ENCODE measurements at regions not wholly inside any gene's neighbourhood (a gene's known extent, or its start where the extent isn't known, plus 50 kb on each side); places are given as distances from the start of the nearest gene placed in this dataset.
"Not testable (repeated sequence)": the region's sequence is repeated elsewhere in the genome, so short reads cannot be mapped to it uniquely, and the experiment has no call there.

- Histone ChIP-seq H3K27me3 (ENCODE audit: control insufficient read depth, insufficient read depth, low read length) (no peaks in the 10 kb centered on the region), H3K4me3 (ENCODE audit: low read length) (no peak overlapping the region), H3K36me3 (ENCODE audit: control insufficient read depth, low read depth, low read length) (no peaks in the 10 kb centered on the region), H3K9me3 (ENCODE audit: control insufficient read depth, low read depth, low read length) (no peaks in the 10 kb centered on the region), H3K4me1 (ENCODE audit: control insufficient read depth, low read depth, low read length) (peaks cover 23% of the 10 kb centered on the region), H3K9ac (ENCODE audit: low read length) (no peak overlapping the region), H3K27ac (ENCODE audit: low read length) (no peak overlapping the region)
Observed at GRCh38 chr5:164498438-164498837, 993.0 kb downstream of the MAT2B start.

- Histone ChIP-seq H3K36me3 (ENCODE audit: control insufficient read depth, low read depth, low read length) (no peaks in the 10 kb centered on the region), H3K9me3 (ENCODE audit: control insufficient read depth, low read depth, low read length) (no peaks in the 10 kb centered on the region), H3K4me3 (ENCODE audit: low read length) (no peak overlapping the region), H3K4me1 (ENCODE audit: control insufficient read depth, low read depth, low read length) (peaks cover 23% of the 10 kb centered on the region), H3K9ac (ENCODE audit: low read length) (no peak overlapping the region), H3K27ac (ENCODE audit: low read length) (no peak overlapping the region), H3K27me3 (ENCODE audit: control insufficient read depth, insufficient read depth, low read length) (no peaks in the 10 kb centered on the region)
Observed at GRCh38 chr5:164500856-164501255, 995.4 kb downstream of the MAT2B start.

- Histone ChIP-seq H3K36me3 (ENCODE audit: control insufficient read depth, low read depth, low read length) (no peaks in the 10 kb centered on the region), H3K4me1 (ENCODE audit: control insufficient read depth, low read depth, low read length) (peaks cover 23% of the 10 kb centered on the region), H3K27me3 (ENCODE audit: control insufficient read depth, insufficient read depth, low read length) (no peaks in the 10 kb centered on the region), H3K9ac (ENCODE audit: low read length) (no peak overlapping the region), H3K4me3 (ENCODE audit: low read length) (no peak overlapping the region), H3K27ac (ENCODE audit: low read length) (no peak overlapping the region), H3K9me3 (ENCODE audit: control insufficient read depth, low read depth, low read length) (no peaks in the 10 kb centered on the region)
Observed at GRCh38 chr5:164501344-164501743, 995.9 kb downstream of the MAT2B start.

GRCh38 chr5:164504141-164504772 is 998.8 kb downstream of the MAT2B start:
- H3K9ac ChIP-seq (ENCODE audit: low read length): no peak overlapping the region
- no peaks in the 10 kb centered on the region for H3K9me3 ChIP-seq (ENCODE audit: control insufficient read depth, low read depth, low read length)
- no peaks in the 10 kb centered on the region for H3K27me3 ChIP-seq (ENCODE audit: control insufficient read depth, insufficient read depth, low read length)
- no peak overlapping the region for H3K27ac ChIP-seq (ENCODE audit: low read length)
- no peak overlapping the region for H3K4me3 ChIP-seq (ENCODE audit: low read length)
- no peaks in the 10 kb centered on the region for H3K36me3 ChIP-seq (ENCODE audit: control insufficient read depth, low read depth, low read length)
- H3K4me1 ChIP-seq (ENCODE audit: control insufficient read depth, low read depth, low read length): peaks cover 7% of the 10 kb centered on the region

- no peaks in the 10 kb centered on the region for H3K27me3 ChIP-seq (ENCODE audit: control insufficient read depth, insufficient read depth, low read length)
Observed at GRCh38 chr5:164505791-164506190, 1000.4 kb downstream of the MAT2B start.

GRCh38 chr5:164518067-164518740 is 1012.8 kb downstream of the MAT2B start:
- peaks cover 10% of the 10 kb centered on the region for H3K4me1 ChIP-seq (ENCODE audit: control insufficient read depth, low read depth, low read length)
- H3K27me3 ChIP-seq (ENCODE audit: control insufficient read depth, insufficient read depth, low read length): no peaks in the 10 kb centered on the region
- no peak overlapping the region for H3K4me3 ChIP-seq (ENCODE audit: low read length)
- no peak overlapping the region for H3K9ac ChIP-seq (ENCODE audit: low read length)
- H3K36me3 ChIP-seq (ENCODE audit: control insufficient read depth, low read depth, low read length): no peaks in the 10 kb centered on the region
- H3K9me3 ChIP-seq (ENCODE audit: control insufficient read depth, low read depth, low read length): peaks cover 1% of the 10 kb centered on the region
- no peak overlapping the region for H3K27ac ChIP-seq (ENCODE audit: low read length)

More at GRCh38 chr5:164505791-164506190, 1000.4 kb downstream of the MAT2B start:
- Histone ChIP-seq H3K36me3 (ENCODE audit: control insufficient read depth, low read depth, low read length) (no peaks in the 10 kb centered on the region), H3K4me3 (ENCODE audit: low read length) (no peak overlapping the region), H3K4me1 (ENCODE audit: control insufficient read depth, low read depth, low read length) (no peaks in the 10 kb centered on the region), H3K27ac (ENCODE audit: low read length) (no peak overlapping the region), H3K9me3 (ENCODE audit: control insufficient read depth, low read depth, low read length) (no peaks in the 10 kb centered on the region), H3K9ac (ENCODE audit: low read length) (no peak overlapping the region)

- Histone ChIP-seq H3K9ac (ENCODE audit: low read length) (no peak overlapping the region), H3K27ac (ENCODE audit: low read length) (no peak overlapping the region), H3K27me3 (ENCODE audit: control insufficient read depth, insufficient read depth, low read length) (no peaks in the 10 kb centered on the region), H3K4me3 (ENCODE audit: low read length) (no peak overlapping the region), H3K9me3 (ENCODE audit: control insufficient read depth, low read depth, low read length) (no peaks in the 10 kb centered on the region), H3K36me3 (ENCODE audit: control insufficient read depth, low read depth, low read length) (no peaks in the 10 kb centered on the region), H3K4me1 (ENCODE audit: control insufficient read depth, low read depth, low read length) (peaks cover 10% of the 10 kb centered on the region)
Observed at GRCh38 chr5:164518741-164519080, 1013.3 kb downstream of the MAT2B start.

- Histone ChIP-seq H3K4me3 (ENCODE audit: low read length) (no peak overlapping the region), H3K36me3 (ENCODE audit: control insufficient read depth, low read depth, low read length) (no peaks in the 10 kb centered on the region), H3K27ac (ENCODE audit: low read length) (no peak overlapping the region), H3K9me3 (ENCODE audit: control insufficient read depth, low read depth, low read length) (no peaks in the 10 kb centered on the region), H3K4me1 (ENCODE audit: control insufficient read depth, low read depth, low read length) (no peaks in the 10 kb centered on the region), H3K9ac (ENCODE audit: low read length) (no peak overlapping the region), H3K27me3 (ENCODE audit: control insufficient read depth, insufficient read depth, low read length) (no peaks in the 10 kb centered on the region)
Observed at GRCh38 chr5:164532235-164532900, 1026.9 kb downstream of the MAT2B start.

- H3K36me3 ChIP-seq (ENCODE audit: control insufficient read depth, low read depth, low read length); H3K4me1 ChIP-seq (ENCODE audit: control insufficient read depth, low read depth, low read length); H3K27ac ChIP-seq (ENCODE audit: low read length); H3K9me3 ChIP-seq (ENCODE audit: control insufficient read depth, low read depth, low read length); H3K4me3 ChIP-seq (ENCODE audit: low read length); H3K9ac ChIP-seq (ENCODE audit: low read length); H3K27me3 ChIP-seq (ENCODE audit: control insufficient read depth, insufficient read depth, low read length): not testable (repeated sequence)
Observed at GRCh38 chr5:164533426-164533825, 1028.0 kb downstream of the MAT2B start.

GRCh38 chr5:164540174-164540573 is 1034.8 kb downstream of the MAT2B start:
- H3K36me3 ChIP-seq (ENCODE audit: control insufficient read depth, low read depth, low read length): no peaks in the 10 kb centered on the region
- H3K9ac ChIP-seq (ENCODE audit: low read length): no peak overlapping the region
- H3K4me1 ChIP-seq (ENCODE audit: control insufficient read depth, low read depth, low read length): no peaks in the 10 kb centered on the region
- no peak overlapping the region for H3K27ac ChIP-seq (ENCODE audit: low read length)
- no peak overlapping the region for H3K4me3 ChIP-seq (ENCODE audit: low read length)
- no peaks in the 10 kb centered on the region for H3K27me3 ChIP-seq (ENCODE audit: control insufficient read depth, insufficient read depth, low read length)
- no peaks in the 10 kb centered on the region for H3K9me3 ChIP-seq (ENCODE audit: control insufficient read depth, low read depth, low read length)

GRCh38 chr5:164545507-164545906 is 1040.1 kb downstream of the MAT2B start:
- Histone ChIP-seq H3K4me1 (ENCODE audit: control insufficient read depth, low read depth, low read length) (no peaks in the 10 kb centered on the region), H3K9me3 (ENCODE audit: control insufficient read depth, low read depth, low read length) (no peaks in the 10 kb centered on the region), H3K27me3 (ENCODE audit: control insufficient read depth, insufficient read depth, low read length) (no peaks in the 10 kb centered on the region), H3K36me3 (ENCODE audit: control insufficient read depth, low read depth, low read length) (no peaks in the 10 kb centered on the region), H3K4me3 (ENCODE audit: low read length) (no peak overlapping the region), H3K9ac (ENCODE audit: low read length) (no peak overlapping the region), H3K27ac (ENCODE audit: low read length) (no peak overlapping the region)

- Histone ChIP-seq H3K27me3 (ENCODE audit: control insufficient read depth, insufficient read depth, low read length) (no peaks in the 10 kb centered on the region), H3K36me3 (ENCODE audit: control insufficient read depth, low read depth, low read length) (no peaks in the 10 kb centered on the region), H3K9me3 (ENCODE audit: control insufficient read depth, low read depth, low read length) (no peaks in the 10 kb centered on the region), H3K4me3 (ENCODE audit: low read length) (no peak overlapping the region), H3K27ac (ENCODE audit: low read length) (no peak overlapping the region), H3K9ac (ENCODE audit: low read length) (no peak overlapping the region), H3K4me1 (ENCODE audit: control insufficient read depth, low read depth, low read length) (no peaks in the 10 kb centered on the region)
Observed at GRCh38 chr5:164553851-164554250, 1048.4 kb downstream of the MAT2B start.
